ENCODE measurements at regions not wholly inside any gene's neighbourhood (a gene's known extent, or its start where the extent isn't known, plus 50 kb on each side); places are given as distances from the start of the nearest gene placed in this dataset.

DNA sequence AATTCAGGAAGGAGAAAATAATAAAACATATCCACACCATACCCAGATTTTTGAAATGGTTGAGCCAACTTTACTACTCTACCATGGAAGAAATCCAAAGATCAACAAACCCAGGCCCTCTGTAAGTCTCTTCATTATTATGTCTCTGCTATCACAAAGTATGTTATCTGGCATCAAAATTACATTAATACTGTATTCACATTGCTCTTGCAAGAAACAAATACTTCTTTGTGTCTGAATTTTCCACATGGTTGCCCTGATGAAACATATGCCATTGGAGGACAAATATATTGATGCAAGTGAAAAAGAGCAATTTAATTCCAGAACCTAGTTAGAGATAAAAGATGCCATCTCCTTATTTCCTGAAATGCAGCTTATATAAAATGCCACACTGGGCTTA lies 204.0 kb downstream of the FZD1 start:
- TF ChIP-seq EZH2phosphoT487 (IDR thresholded peaks at IDR 0.05; ENCODE audit: borderline replicate concordance, low read length) = no peak
- TF ChIP-seq, protein P1, sequence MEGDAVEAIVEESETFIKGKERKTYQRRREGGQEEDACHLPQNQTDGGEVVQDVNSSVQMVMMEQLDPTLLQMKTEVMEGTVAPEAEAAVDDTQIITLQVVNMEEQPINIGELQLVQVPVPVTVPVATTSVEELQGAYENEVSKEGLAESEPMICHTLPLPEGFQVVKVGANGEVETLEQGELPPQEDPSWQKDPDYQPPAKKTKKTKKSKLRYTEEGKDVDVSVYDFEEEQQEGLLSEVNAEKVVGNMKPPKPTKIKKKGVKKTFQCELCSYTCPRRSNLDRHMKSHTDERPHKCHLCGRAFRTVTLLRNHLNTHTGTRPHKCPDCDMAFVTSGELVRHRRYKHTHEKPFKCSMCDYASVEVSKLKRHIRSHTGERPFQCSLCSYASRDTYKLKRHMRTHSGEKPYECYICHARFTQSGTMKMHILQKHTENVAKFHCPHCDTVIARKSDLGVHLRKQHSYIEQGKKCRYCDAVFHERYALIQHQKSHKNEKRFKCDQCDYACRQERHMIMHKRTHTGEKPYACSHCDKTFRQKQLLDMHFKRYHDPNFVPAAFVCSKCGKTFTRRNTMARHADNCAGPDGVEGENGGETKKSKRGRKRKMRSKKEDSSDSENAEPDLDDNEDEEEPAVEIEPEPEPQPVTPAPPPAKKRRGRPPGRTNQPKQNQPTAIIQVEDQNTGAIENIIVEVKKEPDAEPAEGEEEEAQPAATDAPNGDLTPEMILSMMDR (IDR thresholded peaks at IDR 0.05; ENCODE audit: low read depth, low read length, poor library complexity, severe bottlenecking) = no peak

Measured in DOHH2 (cell line).